ENCODE measurements at regions not wholly inside any gene's neighbourhood (a gene's known extent, or its start where the extent isn't known, plus 50 kb on each side); places are given as distances from the start of the nearest gene placed in this dataset.

DNA sequence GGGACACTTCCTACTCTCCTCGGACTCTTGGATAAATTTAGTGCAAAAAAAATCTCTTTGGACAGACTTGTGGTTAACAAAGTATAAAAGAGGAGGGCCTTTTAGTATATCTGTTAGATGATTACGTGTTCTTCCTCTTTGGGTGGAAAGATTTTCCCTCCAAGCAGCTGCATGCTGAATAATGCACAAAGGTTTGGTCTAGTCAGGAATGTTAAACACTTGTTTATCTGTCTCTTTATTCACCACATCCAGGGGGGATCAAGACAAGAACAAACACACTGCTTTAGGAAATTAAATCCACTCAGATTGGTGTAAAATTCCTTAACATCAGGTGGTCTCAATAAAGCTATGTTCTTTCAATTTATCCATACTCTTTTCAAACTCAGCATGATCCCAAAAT is 260.9 kb upstream of the CHD6 start:
- DNase-seq, result no peak

DNA sequence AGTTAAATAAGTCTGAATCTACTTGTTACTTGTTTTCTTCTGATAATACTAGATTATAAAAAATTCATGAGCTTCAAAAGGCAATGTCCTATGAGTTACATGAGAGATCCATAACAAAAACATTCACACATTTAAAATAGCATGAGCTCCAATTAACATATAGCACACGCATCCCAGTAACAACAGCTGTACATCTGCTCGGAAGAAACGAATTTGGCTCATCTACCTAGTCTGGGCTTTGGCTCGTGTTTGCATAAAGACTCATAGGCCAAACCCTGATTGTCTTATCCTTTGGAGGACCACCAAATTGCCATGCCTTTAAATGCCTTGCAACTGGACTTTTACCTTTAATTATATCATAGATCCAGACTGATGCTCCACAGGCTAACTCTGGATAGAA is 259.7 kb upstream of the CHD6 start:
- DNase-seq, result no peak

GRCh38 chr20:41874658-41875057 is 256.5 kb upstream of the CHD6 start:
- no peak for DNase-seq

- DNase-seq, result no peak
Observed at GRCh38 chr20:41872930-41873329, 254.8 kb upstream of the CHD6 start.

DNA sequence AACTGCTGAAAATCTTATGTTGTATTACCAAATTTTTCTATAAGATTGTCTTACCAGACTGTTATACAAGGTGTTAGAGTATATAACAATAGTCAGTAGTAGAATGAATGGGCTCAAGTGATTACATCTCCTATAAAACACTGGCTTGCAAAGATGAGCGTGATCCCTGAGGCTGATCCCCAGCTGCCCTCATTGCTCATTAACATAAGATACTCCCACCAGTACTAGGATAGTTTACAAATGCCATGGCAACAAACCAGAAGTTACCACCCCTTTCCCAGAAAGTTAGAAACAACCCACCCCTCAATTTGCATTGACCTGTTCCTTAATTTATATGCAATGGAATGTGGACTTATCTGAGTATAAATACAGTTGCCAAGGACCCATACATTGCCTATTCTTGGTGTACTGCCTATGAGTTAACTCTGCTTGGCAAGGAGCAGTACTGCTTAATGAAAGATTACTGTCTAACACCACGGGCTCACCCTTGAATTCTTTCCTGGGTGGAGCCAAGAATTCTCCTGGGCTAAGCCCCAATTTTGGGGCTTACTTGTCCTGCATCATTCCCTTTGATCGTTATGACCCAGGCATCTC is 252.8 kb upstream of the CHD6 start:
- no peak for DNase-seq

DNA sequence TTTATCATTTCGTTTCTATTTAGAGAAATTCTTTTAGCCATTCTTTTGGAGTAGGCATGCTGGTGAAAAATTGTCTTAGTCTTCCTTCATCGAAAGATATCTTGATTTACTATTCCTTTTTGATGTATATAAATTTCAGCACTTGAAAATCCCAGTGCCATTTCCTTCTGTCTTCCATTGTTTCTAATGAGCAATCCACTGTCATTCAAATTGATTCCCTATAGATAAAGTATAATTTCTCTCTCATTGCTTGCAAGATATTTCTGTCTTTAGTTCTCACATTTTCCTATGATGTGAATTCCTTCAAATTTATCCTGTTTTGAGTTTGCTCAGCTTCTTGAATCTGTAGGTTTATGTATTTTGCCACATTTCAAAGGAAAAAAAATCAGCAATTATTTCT is 251.1 kb upstream of the CHD6 start:
- no peak for DNase-seq

DNA sequence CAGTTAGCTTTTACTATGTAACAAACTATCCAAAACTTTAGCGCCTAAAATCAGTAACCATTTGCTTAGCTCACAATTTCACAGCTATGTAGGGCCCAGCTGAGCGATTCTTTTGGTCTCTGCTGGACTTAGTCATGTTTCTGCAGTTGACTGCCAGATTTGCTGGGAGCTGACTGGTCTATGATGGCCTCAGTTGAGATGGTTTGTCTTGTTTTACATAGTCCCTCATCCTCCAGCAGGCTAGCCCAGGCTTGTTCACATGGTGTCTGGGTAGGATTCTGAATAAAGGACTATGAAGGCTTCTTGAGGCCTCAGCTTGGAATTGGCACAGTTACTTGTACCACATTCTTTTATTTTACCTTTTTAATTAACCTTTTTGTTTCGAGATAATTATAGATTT is 247.8 kb upstream of the CHD6 start:
- no peak for DNase-seq

GRCh38 chr20:41862476-41862875 is 244.3 kb upstream of the CHD6 start:
- no peak for DNase-seq

- no peak for DNase-seq
Observed at GRCh38 chr20:41861772-41862422, 243.7 kb upstream of the CHD6 start.

- DNase-seq, result no peak
Observed at GRCh38 chr20:41854765-41855164, 236.6 kb upstream of the CHD6 start.

DNA sequence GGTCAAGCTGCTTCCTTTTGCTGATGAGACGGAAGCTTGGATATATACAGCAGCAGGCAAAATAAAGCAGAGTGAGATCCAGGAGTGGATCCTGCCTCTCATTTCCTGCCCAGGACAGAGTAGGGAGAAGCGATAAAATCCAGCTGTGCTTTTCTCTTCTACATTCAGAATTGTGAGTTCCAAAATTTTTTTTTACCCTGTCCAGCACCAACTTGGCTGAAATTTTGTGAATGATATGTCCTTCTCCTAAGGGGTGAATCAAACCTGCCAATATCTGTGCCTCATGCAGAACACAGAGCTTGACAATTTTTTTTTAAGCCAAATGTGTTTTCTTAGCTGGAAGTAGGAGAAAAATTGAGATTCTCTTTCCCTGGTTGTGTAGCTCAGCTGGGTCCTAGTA is 235.6 kb upstream of the CHD6 start:
- no peak for DNase-seq

DNA sequence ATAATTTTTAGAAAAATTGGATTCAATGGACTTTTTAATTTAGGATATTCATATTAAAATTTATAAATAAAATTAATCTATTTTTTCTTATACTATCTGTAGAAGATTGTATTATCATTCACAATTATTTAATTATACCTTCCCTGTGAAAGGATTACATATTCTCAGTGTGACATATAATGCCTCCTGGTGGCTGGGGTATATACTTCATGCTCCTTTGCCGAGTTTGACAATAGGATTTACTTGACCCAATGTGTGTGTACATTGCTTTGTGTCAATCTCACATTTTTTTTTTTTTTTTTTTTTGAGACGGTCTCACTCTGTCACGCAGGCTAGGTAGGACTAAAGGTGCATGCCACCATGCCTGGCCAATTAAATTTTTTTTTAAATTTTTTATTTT is 230.0 kb upstream of the CHD6 start:
- no peak for DNase-seq

- DNase-seq, result no peak
Observed at GRCh38 chr20:41837669-41838224, 219.6 kb upstream of the CHD6 start.

DNA sequence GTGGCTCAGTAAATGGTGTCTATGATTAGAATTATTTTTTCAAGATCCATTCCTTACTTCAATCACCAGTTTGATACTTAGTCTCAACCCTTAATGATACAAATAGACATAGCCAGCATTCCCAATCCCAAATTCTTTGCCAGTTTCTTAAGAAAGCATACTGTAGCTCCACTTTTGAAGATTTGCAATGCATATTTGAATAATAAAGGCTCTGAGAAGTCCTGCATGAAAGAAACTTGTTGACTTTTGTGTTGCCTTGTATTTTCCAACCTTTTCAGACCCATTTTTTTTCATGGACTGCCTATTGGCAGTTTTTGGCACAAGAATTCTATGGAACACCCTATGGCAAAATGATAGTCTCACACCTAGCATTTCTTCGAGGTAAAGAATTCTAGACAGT is 215.6 kb upstream of the CHD6 start:
- DNase-seq, result no peak

DNA sequence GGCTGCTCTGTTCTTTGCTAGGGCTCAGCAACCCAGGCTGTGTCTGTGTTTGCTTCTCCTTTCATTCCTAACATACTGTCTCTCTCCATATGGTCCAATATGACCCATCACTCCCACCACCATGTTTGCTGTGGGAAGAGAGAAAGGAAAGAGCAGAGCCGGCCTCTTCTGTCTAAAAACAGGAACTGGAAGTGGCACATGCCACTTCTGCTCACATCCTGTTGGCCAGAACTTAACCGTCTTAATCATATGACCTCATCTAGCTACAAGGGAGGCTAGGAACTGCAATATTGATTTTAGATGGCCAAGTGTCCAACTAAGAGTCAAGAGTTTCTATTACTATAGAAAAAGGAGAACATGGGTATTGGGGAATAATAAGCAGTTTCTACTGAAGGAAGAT is 212.5 kb upstream of the CHD6 start:
- no peak for DNase-seq

GRCh38 chr20:41819436-41819835 is 201.3 kb upstream of the CHD6 start:
- DNase-seq, result no peak

DNA sequence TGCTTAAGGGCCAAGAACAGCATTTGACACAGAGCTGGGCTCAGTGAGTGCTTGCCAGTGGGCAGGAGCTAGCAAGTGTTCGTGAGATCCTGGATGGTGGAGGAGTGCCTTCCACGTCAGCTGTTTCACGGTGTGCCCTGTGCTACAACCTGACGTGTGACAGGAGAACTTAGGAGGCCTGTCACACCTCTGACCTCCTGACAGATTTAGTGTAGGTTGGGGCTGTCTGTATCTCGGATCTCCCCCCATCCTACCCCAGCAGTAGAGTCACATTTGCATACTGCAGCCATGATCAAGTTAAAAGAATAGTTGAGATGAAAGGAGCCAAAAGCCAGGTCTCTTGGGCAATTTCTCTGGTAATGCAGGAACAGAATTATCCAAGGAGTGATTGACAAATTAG is 200.8 kb upstream of the CHD6 start:
- DNase-seq, result no peak

DNA sequence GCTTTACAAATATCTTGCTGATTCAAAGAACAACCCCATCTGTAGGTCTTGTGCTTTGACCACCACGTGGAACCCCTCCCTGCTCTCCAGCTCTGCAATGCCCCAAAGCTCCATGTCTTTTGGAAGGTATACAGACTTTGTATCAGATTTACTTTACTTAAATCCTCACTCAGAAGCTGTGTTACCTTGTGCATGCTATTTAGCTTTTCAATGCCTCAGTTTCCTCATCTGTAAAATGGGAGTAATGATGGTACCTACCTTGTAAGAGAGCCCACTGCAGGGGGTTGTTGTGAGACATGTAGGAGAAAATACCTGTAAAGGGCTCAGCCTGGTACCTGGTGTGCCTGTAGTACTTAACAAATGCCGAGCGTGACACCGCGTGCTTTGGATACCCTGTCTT is 200.2 kb upstream of the CHD6 start:
- DNase-seq, result no peak

DNA sequence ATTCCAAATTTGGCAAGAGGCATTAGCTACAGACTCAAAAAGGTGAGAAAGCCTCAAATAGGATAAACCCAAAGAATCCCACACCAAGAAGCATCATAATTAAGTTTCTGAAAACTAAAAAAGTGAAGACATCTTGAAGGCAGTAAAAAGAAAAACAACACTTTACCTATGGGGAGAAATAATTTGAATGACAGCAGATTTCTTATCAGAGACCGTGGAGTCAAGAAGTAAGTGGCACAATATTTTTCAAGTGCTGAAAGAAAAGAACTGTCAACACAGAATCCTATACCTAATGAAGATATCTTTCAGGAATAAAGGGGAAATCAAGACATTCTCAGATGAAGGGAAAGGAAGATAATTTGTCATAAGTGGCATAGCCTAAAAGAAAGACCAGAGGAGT is 193.3 kb upstream of the CHD6 start:
- no peak for DNase-seq

DNA sequence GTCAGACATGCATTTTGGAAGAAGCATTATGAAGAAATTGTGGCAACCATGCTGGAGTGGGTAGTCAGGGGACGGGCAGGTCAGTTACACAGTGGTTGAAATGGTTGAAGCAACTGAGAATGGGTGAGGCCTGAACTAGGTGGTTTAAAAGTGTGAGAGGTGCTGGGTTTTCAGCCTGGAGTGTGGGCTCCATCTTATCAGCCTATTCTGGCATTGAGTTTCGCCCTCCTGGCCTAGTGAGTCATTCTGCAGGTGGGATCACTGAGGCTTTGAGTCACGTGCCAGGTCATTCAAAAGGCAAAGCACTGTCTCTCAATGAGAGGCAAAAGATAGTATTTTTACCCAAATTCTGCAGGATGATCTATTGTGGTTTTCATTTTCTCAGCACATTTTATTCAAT is 181.9 kb upstream of the CHD6 start:
- DNase-seq, result no peak

DNA sequence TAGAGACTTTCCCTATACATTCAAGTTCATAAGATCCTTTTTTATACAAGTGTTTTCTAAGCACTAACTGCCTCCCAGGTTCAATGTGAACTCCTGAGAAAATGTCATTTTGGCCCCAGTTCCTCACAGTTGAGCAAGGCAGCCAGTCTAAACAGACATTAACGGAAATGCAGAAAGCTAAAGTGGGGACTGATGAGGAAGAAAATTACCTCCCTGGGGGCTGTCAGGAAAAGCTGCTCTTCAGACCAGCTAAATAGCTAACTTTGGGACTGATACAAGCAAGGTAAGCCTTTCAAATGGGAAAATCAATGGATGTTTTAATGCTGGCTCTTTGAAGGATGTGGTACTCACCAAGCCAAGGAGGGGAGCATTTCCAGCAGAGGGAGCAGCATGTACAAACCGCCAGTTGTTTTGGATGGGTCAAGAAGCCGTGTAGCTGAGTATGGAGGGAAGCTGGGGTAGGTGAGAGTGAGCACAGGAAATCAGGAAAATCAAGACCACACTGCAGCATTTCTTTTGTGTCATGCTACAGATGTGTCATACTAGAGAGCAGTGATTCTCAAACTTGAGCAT is 180.8 kb upstream of the CHD6 start:
- DNase-seq, result no peak

DNA sequence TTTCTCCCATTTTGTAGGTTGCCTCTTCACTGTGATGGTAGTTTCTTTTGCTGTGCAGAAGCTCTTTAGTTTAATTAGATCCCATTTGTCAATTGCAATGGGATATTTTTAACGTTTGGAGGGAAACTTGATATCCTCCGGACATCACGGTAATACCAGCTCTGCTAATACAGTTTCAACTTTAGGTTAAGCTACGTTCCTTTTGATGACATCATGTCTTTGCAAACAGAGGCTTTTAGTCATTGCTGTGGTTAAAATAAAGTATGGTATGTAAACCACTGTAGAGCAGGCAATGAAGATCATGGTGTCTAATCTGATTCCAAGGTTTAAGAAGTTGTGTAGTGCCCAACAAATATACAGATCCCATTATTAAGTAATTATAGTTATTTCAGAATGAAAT is 168.0 kb upstream of the CHD6 start:
- DNase-seq, result no peak

DNA sequence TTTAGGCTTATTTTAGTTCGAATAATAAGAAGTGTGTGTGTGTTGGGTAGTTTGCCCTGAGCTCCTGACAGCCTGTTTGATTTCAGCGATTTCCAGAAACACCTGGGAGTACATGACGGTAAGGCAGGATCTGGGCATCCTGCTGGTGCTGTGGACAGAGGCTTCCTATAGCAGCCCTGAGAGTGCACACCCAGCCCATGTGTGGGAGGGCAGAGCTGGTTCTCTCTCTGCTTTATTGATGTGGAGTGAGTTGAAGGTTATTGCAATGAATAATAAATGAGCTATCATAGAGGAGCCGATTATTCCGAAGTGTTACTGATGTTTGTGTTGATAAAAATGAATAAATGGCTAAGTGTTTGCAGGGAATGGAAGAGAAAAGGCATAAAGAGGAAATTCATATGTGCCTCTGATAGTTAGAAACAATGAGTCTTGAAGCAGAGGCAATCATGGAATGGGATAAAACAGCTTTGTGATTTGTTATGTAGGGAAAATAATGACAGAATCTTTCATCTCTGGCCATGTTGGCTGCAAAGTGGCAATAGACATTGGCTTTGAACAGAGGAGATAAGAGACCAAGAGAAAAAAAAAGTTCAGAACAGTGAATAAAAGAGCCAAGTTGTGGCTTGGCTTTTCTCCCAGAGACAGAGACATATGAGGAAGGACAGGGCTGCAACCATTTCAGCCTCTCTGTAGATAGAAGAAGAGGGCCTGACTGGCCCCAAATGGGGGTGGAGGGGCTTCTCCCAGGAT is 166.2 kb upstream of the CHD6 start:
- no peak for DNase-seq

Data from activated gamma-delta T cell treated with Interleukin-2 at 50 U/mL for 16 hours (primary cell).